GM10266 (cell line): ENCODE measurements at regions not wholly inside any gene's neighbourhood (a gene's known extent, or its start where the extent isn't known, plus 50 kb on each side); places are given as distances from the start of the nearest gene placed in this dataset.

Source experiments
- DNase-seq: peaks from one replicate; pipeline ENCODE4 v3.0.0; 2012; ENCODE audit errors: extremely low spot score
- TF ChIP-seq, protein P1 (sequence below): IDR thresholded peaks from 2 replicates; pipeline ENCODE4 v1.5.1; 2012; ENCODE audit warnings: mild to moderate bottlenecking, low read depth; ENCODE audit not compliant: control insufficient read depth, insufficient read depth; ENCODE audit errors: missing control alignments

DNA sequence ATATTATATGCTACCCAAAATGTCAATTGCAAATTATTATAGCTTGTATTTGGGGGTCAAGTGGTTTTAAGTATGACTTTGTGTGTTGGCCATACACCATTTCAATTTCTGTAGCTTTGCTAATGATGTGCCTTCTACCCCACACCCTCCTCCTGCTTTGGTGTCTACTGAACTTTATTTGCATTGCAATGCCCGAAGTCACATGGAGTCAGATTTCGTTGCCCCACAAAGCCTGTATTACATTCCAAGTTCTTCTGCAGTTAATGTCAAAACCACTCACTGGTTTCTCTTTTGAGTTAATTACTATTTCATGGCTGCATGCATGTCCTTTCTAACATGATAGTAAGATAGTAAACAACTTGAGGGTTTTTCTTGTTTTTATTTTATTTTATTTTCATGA lies 528.9 kb downstream of the RIT2 start:
- TF ChIP-seq, protein P1, sequence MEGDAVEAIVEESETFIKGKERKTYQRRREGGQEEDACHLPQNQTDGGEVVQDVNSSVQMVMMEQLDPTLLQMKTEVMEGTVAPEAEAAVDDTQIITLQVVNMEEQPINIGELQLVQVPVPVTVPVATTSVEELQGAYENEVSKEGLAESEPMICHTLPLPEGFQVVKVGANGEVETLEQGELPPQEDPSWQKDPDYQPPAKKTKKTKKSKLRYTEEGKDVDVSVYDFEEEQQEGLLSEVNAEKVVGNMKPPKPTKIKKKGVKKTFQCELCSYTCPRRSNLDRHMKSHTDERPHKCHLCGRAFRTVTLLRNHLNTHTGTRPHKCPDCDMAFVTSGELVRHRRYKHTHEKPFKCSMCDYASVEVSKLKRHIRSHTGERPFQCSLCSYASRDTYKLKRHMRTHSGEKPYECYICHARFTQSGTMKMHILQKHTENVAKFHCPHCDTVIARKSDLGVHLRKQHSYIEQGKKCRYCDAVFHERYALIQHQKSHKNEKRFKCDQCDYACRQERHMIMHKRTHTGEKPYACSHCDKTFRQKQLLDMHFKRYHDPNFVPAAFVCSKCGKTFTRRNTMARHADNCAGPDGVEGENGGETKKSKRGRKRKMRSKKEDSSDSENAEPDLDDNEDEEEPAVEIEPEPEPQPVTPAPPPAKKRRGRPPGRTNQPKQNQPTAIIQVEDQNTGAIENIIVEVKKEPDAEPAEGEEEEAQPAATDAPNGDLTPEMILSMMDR: no peak
- no peak for DNase-seq

DNA sequence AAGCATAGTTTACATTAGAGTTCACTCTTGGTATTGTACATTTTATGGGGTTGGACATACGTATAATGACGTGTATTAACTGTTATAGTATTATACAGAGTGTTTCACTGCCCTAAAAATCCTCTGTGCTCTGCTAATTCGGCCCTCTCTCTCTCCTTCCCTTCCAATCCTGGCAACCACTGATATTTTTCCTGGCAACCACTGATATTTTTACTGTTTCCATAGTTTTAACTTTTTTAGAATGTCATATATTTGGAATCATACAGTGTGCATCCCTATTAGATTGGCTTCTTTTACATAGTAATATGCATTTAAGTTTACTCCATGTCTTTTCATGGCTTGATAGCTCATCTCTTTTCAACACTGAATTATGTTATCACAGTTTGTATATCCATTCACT lies 526.7 kb downstream of the RIT2 start:
- TF ChIP-seq, protein P1: no peak
- no peak for DNase-seq

DNA sequence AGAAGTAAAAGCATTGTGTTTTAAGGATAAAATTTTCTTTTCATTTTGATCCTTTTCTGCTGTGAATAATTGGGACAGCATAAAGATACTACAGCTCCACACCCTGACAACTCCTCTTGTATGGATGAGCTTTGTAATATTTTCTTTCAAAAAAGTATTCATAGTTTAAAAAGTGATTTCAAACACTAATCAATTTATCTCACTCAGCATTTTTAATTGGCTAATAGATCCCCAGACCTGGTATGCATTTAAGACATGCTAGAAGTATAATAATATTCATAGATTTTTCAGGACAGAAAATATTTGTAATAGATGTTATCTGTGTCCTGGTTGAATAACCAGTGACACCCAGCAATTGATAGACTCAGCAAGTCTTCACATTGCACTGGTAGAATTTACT lies 510.7 kb downstream of the RIT2 start:
- no peak for DNase-seq
- TF ChIP-seq, protein P1: no peak

DNA sequence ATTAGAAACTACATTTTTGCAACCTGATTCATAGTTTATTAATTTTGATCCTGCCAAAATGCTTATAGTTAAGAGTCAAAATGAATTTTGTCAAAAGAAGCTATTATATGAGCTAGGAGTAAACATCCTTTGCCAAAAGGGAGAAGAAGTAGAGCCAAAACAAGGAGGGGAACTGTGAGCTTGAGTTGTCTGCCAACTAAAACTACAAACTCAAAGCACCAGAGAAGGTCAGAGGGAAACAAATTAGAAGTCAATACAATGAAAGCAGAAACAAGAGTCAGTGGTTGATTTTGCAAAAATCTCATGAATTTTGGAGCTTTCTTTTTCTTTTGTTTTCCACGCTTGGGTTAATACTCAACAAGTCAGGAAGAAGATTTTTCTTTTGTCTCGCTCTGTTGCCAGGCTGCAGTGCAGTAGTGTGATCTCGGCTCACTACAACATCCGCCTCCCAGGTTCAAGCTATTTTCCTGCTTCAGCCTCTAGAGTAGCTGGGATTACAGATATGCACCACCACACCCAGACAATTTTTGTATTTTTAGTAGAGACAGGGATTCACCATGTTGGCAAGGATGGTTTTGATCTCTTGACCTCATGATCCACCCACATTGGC lies 508.5 kb downstream of the RIT2 start:
- DNase-seq: no peak
- TF ChIP-seq, protein P1: no peak

DNA sequence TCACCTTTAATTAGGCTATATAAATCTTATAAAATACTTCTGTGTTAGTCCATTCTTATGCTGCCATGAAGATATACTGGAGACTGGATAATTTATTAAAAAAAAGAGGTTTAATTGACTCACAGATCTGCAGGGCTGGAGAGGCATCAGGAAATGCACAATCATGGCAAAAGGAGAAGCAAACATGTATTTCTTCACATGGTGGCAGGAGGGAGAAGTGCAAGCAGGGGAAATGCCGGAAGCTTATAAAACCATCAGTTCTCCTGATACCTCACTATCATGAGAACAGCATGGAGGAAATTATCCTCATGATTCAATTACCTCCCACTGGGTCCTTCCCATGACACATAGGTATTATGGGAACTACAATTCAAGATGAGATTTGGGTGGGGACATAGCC lies 504.4 kb downstream of the RIT2 start:
- no peak for DNase-seq
- TF ChIP-seq, protein P1: no peak

DNA sequence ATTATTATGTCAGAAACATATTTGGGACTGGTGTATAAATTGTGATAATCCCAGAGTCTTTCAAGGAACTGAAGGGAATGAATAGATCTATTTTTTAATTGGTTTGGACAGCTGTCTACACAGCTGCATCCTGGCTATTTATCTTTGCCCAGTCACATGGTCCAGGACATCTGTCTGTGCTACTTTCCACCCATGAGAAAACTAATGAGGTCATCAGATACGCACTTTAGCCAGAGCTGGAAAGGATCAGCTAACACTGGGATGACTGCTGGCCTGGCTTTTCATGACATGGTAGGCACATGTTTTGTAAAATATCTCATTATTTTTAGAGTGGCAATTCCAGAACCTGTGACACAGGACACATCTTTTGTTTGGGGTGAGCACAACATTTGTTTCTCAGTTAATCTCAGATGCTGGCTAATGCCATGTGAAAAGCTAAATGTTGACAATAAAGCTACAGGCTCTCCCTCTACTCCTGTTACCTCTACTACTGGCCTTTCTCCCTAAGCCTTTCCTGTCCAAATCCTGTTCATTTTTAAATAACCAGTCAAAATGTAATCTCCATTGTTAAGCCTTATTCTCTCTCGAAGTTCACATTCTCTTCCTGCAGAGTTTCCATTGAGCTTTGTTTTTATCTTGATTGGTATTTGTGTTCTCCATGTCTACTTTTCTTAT lies 500.7 kb downstream of the RIT2 start:
- TF ChIP-seq, protein P1: no peak
- no peak for DNase-seq

DNA sequence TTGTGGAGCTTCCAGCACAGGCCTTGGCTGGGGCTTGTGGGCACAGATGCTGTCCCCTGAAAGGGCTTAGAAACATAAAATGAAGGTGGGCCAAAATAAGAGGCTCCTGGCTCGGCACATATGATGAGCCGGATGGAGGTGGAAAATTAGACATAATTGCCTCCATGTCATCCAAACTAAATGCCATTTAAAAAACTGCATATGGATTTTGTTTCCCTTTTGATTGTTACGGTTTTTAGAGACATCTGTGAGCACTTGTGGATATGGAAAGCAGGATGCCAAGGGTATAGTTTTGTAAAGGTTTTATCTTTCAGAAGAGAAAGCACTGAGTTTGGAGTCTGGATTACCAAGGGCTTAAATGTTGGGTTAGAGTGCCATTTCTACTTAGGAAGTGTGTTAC lies 498.3 kb downstream of the RIT2 start:
- DNase-seq: no peak
- TF ChIP-seq, protein P1: no peak
